Activated CD4-positive, alpha-beta T cell treated with anti-CD3 and anti-CD28 coated beads for 36 hours (primary cell): ENCODE measurements at regions not wholly inside any gene's neighbourhood (a gene's known extent, or its start where the extent isn't known, plus 50 kb on each side); places are given as distances from the start of the nearest gene placed in this dataset.

Experiments
- ATAC-seq: fragments of 200-7000 bp; cut with Tn5 transposase; one replicate; pipeline ENCODE4 v1.10.0; 2021; ENCODE audit warnings: mild to moderate bottlenecking, moderate library complexity
- CTCF ChIA-PET: fragments of 350-600 bp; sonication (Branson Sonifier 250); formaldehyde crosslinking; loops from one replicate; lab custom pipeline; 2021; ENCODE audit warnings: antibody characterized with exemption; lab: Charles Lee
- POLR2A ChIA-PET: fragments of 350-600 bp; sonication (Branson Sonifier 250); formaldehyde crosslinking; loops from one replicate; lab custom pipeline; 2021; ENCODE audit warnings: antibody characterized with exemption, inconsistent platforms; lab: Charles Lee
- DNase-seq: peaks from one replicate; pipeline ENCODE4 v3.0.0-alpha.2; 2020
- H3K27ac Mint-ChIP-seq: one replicate; pipeline ENCODE4 v1.8.0; 2021; ENCODE audit warnings: mixed read lengths
- H3K27me3 Mint-ChIP-seq: one replicate; pipeline ENCODE4 v1.8.0; 2021; ENCODE audit warnings: mixed read lengths
- H3K36me3 Mint-ChIP-seq: one replicate; pipeline ENCODE4 v1.8.0; 2021; ENCODE audit warnings: low read depth, mixed read lengths
- H3K4me1 Mint-ChIP-seq: one replicate; pipeline ENCODE4 v1.8.0; 2021; ENCODE audit warnings: mixed read lengths
- H3K4me3 Mint-ChIP-seq: one replicate; pipeline ENCODE4 v1.8.0; 2021; ENCODE audit warnings: mild to moderate bottlenecking, moderate library complexity, mixed read lengths
- H3K9me3 Mint-ChIP-seq: one replicate; pipeline ENCODE4 v1.8.0; 2021; ENCODE audit warnings: low read depth, mixed read lengths
- intact Hi-C, 2 experiments: fragments of 100-400 bp; cut with DNase I in 1 of 2; cut with micrococcal nuclease in 1 of 2; formaldehyde crosslinking; loops; one replicate each; pipeline versions ENCODE4 v1.14.2 to v1.15.1; 2022 to 2024; cut with DNase I, micrococcal nuclease

DNA sequence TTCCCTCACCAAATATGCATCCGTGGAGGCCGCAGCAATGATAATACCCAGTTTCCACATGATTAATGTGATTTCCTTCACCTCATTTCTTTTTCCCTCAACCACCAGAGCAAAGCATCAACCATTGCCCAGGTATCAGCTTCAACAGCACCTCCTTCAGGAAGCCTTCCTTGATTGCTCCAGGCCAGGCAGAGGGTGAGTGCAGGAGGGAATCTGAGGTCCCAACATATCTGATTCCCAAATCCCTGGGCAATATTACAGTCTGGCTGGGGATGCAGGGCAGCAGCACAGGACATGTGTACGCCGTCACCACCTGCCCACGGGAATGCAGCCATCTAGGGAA is 142.4 kb upstream of the MYCN start:
- no peak overlapping the region for H3K27ac Mint-ChIP-seq
- ATAC-seq = no peak
- H3K4me3 Mint-ChIP-seq = no peak overlapping the region
- H3K27me3 Mint-ChIP-seq = peaks cover 2% of the 10 kb centered on the region
- H3K9me3 Mint-ChIP-seq = no peaks in the 10 kb centered on the region
- intact Hi-C loops = no loop called here
- ChIA-PET POLR2A (no interaction called here), CTCF (interaction anchor here (1.1 kb wide), 1 partner anchor 29 kb away, joined by 6 read pairs; no protein-coding TSS in a partner anchor)
- H3K4me1 Mint-ChIP-seq = no peaks in the 10 kb centered on the region
- no peaks in the 10 kb centered on the region for H3K36me3 Mint-ChIP-seq
- no peak for DNase-seq

DNA sequence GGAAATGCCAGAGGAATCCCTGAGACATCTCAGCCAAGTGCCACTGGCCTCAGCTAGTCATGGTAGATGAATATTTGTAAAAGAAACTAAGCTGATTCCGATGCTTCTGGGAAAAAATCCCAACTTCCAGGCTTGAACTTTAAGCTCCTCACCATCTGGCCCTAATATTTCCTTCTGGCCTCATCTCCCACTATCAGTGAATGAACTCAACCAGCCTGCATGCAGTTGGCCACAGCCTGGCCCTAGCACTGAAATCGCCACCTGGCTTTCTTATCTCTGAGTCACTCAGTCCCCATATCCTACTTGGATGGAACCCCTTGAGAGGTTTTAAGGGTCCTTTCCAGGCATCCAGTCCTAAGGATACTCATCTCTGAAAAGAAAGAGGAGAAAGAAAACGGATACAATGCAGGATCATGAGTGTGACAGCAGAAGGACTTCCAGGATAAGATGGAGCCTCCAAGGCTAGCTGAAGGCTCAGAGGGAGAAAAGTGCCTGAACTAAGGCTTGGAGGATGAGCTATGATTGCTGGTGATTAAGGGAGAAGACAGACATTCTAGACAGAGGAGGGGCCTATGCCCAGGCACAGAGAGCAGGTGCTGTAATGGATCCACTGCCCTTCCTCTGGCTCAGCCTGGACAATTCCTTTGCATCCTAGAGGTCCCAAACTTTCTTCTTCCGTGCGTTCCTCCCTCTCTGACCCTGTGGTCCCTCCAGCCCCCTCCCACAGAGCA is 141.5 kb upstream of the MYCN start:
- no peak for ATAC-seq
- ChIA-PET POLR2A (no interaction called here), CTCF (no interaction called here)
- H3K4me3 Mint-ChIP-seq = no peak overlapping the region
- H3K36me3 Mint-ChIP-seq = no peaks in the 10 kb centered on the region
- no peak overlapping the region for H3K27ac Mint-ChIP-seq
- H3K4me1 Mint-ChIP-seq = no peaks in the 10 kb centered on the region
- no peaks in the 10 kb centered on the region for H3K9me3 Mint-ChIP-seq
- intact Hi-C loops = no loop called here
- no peak for DNase-seq
- peaks cover 2% of the 10 kb centered on the region for H3K27me3 Mint-ChIP-seq

DNA sequence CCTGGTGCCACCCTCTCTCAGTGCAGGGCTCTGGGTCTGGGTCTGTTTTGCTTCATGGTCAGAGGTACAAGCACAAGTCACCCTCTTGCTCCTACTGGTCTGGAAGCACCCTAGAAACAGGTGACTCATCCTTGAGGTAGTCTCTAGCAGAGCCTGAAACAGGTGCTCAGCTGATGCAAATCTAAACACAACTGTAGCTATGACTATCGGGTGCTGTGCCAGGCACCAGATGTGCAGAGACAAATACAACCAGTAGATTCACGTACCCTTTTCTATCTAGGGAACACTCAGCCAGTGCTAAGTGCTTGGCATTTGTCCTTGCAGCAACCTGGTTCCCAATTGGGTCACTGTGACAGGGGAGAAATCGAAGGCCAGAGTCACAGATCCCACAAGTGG is 140.9 kb upstream of the MYCN start:
- peaks cover 2% of the 10 kb centered on the region for H3K27me3 Mint-ChIP-seq
- ChIA-PET POLR2A (no interaction called here), CTCF (no interaction called here)
- H3K36me3 Mint-ChIP-seq = no peaks in the 10 kb centered on the region
- no peak overlapping the region for H3K27ac Mint-ChIP-seq
- DNase-seq (no peak), ATAC-seq (no peak)
- H3K4me1 Mint-ChIP-seq = no peaks in the 10 kb centered on the region
- intact Hi-C loops = no loop called here
- no peaks in the 10 kb centered on the region for H3K9me3 Mint-ChIP-seq
- no peak overlapping the region for H3K4me3 Mint-ChIP-seq

DNA sequence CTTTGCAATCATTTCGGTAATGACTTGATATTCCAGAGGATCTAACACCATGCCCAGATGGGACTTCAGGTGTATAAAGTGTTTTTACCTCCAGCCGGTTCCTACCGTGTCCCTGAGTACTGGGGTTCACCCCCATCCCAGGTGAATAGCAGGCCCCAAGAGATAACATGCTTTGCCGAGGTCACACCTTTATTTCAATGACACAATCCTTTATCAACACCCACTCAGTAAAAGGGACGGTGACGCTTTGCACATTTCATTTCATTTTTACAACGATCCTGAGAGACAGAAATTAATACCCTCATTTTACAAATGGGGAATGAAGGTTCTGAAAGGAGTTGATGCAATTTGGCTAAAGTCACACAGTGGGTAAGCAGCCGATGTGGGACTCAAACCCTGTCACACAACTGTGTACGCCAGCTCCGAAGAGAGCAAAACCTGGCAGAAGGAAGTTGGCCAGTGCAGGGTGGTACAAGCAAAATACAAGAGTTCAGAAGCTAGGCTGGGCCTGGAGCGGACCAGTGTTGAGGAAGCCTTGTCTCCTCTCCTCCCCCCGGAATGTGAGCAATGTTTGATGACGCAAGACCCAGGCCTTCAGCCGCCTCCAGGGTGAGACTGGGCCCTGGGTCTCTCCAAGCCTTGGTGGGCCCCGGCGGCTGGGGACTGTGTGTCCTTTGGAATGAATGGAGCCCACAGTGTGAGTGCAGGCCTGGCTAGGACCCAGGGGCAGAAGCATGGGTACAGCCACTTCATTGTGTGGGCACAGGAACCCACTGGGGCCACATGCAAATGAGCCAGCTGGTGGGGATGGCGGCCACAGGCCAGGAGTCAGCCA is 139.6 kb upstream of the MYCN start:
- no peak for ATAC-seq
- Mint-ChIP-seq H3K4me1 (no peaks in the 10 kb centered on the region), H3K9me3 (no peaks in the 10 kb centered on the region), H3K27ac (no peak overlapping the region), H3K36me3 (no peaks in the 10 kb centered on the region), H3K4me3 (no peak overlapping the region), H3K27me3 (peaks cover 2% of the 10 kb centered on the region)
- no peak for DNase-seq
- intact Hi-C loops = no loop called here
- POLR2A ChIA-PET = no interaction called here
- CTCF ChIA-PET = no interaction called here

DNA sequence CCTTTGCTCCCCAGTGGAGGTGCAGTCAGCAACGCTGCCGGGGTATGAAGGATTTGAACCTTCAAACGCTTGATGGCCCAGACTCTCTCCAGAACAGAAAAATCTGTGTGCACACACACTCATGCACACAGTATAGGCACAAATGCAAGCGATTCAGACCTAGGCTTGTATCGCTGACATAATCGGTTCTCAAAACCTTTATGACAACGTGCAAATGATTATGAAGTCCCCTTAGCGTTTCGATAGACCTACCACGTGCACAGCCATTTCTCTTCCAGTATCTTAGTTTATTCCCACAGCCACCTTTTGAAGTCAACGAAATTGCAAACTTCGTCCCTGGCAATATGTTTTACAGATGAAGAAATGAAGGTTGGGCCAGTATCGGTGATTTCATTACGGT is 138.9 kb upstream of the MYCN start:
- H3K36me3 Mint-ChIP-seq = no peaks in the 10 kb centered on the region
- H3K27me3 Mint-ChIP-seq = no peaks in the 10 kb centered on the region
- H3K9me3 Mint-ChIP-seq = no peaks in the 10 kb centered on the region
- no peak overlapping the region for H3K27ac Mint-ChIP-seq
- ATAC-seq (no peak), DNase-seq (no peak)
- H3K4me3 Mint-ChIP-seq = no peak overlapping the region
- intact Hi-C loops = no loop called here
- CTCF ChIA-PET = no interaction called here
- POLR2A ChIA-PET = no interaction called here
- H3K4me1 Mint-ChIP-seq = no peaks in the 10 kb centered on the region

DNA sequence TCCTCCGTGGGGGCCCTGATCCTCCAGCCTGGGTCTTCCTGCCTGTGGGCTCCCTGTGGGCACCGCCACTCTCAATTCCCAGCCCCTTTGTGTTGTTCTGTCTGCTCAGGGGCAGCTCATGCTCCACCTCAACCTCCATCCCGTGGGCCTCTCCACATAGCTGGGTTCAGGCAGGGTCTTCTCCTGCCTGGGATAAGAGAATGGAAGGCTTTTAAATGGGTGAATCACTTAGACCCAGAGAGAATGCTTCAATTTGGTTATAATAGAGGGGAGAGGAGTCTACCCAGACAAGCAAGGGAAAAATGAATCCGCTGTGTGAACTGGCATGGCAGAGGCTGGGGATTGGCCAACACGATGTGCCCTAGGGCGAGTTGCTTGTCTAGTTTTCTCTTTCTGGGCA is 138.4 kb upstream of the MYCN start:
- H3K27ac Mint-ChIP-seq = no peak overlapping the region
- POLR2A ChIA-PET = no interaction called here
- CTCF ChIA-PET = no interaction called here
- no peaks in the 10 kb centered on the region for H3K27me3 Mint-ChIP-seq
- no peaks in the 10 kb centered on the region for H3K9me3 Mint-ChIP-seq
- no peak for ATAC-seq
- intact Hi-C loops = no loop called here
- no peak for DNase-seq
- H3K4me3 Mint-ChIP-seq = no peak overlapping the region
- no peaks in the 10 kb centered on the region for H3K36me3 Mint-ChIP-seq
- no peaks in the 10 kb centered on the region for H3K4me1 Mint-ChIP-seq

DNA sequence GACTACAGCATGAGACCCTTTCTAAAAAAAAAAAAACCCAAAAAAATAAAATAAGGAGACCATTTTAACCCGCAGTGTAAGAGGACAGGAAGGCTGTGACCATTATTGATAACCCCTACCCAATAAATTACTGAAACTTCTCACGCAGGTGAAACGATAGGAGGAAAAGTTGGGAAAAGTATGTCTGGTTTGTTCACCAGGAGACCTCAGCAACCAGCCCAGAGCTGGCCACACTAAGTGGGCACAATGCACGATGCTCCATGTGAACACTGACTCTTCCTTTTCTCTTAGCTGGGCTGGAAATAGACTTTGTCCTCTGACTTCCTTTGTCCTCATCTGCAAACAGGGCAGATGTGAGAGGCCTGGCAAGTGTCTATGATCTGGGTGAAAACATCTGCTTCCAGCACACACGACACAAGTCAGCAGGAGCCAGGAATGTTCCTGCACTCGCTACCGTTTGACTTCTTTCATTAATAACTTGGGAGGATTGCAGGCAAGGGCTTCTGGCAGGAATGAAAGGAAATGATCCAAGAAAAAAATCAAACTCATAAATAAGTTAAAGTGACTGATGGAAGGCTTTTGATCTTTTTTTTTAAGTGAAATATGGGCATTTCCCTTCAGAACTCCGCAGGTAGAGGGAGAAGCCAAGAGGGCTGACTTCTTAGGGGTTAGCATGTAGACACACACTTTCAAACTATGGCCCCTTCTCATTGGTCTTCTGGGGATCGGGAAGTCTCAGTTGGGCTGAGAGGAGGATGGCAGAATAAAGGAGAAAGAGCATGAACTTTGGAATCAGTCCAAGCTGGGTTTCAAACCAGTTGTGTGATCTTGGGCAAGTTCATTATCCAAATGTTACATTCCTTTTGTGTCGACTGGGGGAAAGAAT is 137.4 kb upstream of the MYCN start:
- POLR2A ChIA-PET = no interaction called here

DNA sequence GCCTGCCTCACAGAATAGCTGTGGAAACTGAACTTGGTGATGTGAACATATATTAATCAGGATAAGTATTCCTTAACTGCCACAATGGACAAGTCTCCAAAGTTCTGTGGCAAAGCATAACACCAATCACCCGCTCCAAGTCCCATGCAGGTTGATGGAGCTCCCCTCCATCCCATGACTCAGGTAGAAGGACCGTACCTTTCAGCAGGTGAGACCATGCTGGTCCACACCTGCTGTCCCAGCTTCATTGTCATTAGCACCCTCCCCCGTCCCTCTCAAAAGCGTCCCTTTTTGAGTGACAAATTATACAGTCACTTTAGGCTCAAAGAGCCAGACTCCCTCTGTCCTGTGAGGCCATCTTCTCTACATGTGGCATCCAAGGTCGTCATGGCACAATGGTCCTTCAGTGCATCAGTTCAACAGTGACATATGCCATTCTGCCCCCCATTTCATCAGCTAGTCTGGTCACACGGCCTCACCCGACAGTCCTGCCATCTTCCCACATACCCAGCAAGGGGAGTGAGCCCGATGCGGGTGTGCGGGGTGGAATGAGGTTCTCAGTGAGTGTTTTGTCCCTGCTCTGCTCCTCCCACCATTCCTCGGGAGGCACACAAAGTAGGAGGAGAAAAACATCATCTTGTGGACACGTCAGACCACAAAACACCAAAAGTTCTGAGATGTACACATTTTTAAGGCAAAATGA is 136.7 kb upstream of the MYCN start:
- no peaks in the 10 kb centered on the region for H3K9me3 Mint-ChIP-seq
- H3K27me3 Mint-ChIP-seq = no peaks in the 10 kb centered on the region
- no peak overlapping the region for H3K4me3 Mint-ChIP-seq
- H3K27ac Mint-ChIP-seq = no peak overlapping the region
- ChIA-PET POLR2A (no interaction called here), CTCF (interaction anchor here (0.8 kb wide), 1 partner anchor 10 kb away, joined by 4 read pairs; no protein-coding TSS in a partner anchor)
- no peaks in the 10 kb centered on the region for H3K36me3 Mint-ChIP-seq
- H3K4me1 Mint-ChIP-seq = no peaks in the 10 kb centered on the region
- intact Hi-C loops = no loop called here
- ATAC-seq = no peak
- no peak for DNase-seq

More for the DNA sequence above, 137.4 kb upstream of the MYCN start:
- CTCF ChIA-PET = interaction anchor here (0.6 to 0.8 kb wide), 2 partner anchors 11 to 915 kb away, joined by 4 to 5 read pairs; no protein-coding TSS in a partner anchor
- ATAC-seq = no peak
- Mint-ChIP-seq H3K36me3 (no peaks in the 10 kb centered on the region), H3K9me3 (no peaks in the 10 kb centered on the region), H3K27me3 (no peaks in the 10 kb centered on the region), H3K4me3 (no peak overlapping the region), H3K27ac (no peak overlapping the region), H3K4me1 (no peaks in the 10 kb centered on the region)
- no peak for DNase-seq
- intact Hi-C loops = no loop called here

DNA sequence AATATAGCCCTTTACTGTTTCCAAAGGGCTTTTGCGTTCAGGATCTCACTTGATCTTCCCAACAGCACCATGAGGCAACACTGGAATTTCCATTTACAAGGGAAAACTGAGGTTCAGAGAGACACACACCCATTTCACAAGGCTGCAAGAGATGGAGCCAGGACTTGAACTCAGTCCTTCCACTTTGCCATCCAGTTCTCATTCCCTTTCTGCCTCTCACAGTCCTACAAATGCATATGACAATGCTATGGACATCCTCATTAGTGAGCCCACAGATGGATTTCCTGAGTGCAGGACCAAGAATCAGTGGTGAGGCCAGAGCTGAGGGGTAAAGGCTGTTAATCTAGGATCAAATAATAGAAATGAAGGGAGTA is 136.1 kb upstream of the MYCN start:
- POLR2A ChIA-PET = no interaction called here
- intact Hi-C loops = no loop called here
- CTCF ChIA-PET = no interaction called here
- ATAC-seq = no peak
- Mint-ChIP-seq H3K9me3 (no peaks in the 10 kb centered on the region), H3K36me3 (no peaks in the 10 kb centered on the region), H3K4me1 (no peaks in the 10 kb centered on the region), H3K4me3 (no peak overlapping the region), H3K27ac (no peak overlapping the region), H3K27me3 (no peaks in the 10 kb centered on the region)
- DNase-seq = no peak

DNA sequence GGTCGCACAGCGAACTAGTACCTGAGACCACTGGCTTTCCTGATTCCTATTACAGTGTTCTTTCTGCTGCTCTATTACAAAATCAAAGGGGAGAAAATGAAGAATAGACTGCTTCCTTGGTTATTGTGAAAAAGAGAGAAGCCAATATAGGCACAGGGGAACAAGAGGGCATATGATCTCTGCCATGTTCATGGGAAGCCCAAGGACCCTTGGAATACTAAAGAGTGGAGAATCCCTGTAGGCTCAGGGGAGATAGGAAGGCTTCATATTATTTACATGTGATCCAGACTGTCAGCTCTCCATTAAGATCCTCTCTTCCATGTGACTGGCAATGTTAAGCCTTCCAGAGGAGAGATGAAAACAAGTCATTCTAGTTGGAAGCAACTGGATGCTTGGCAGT is 135.7 kb upstream of the MYCN start:
- H3K27ac Mint-ChIP-seq = no peak overlapping the region
- intact Hi-C loops = no loop called here
- no peaks in the 10 kb centered on the region for H3K4me1 Mint-ChIP-seq
- H3K36me3 Mint-ChIP-seq = no peaks in the 10 kb centered on the region
- POLR2A ChIA-PET = no interaction called here
- no peak overlapping the region for H3K4me3 Mint-ChIP-seq
- H3K27me3 Mint-ChIP-seq = no peaks in the 10 kb centered on the region
- no peak for DNase-seq
- CTCF ChIA-PET = no interaction called here
- no peaks in the 10 kb centered on the region for H3K9me3 Mint-ChIP-seq
- ATAC-seq = no peak

DNA sequence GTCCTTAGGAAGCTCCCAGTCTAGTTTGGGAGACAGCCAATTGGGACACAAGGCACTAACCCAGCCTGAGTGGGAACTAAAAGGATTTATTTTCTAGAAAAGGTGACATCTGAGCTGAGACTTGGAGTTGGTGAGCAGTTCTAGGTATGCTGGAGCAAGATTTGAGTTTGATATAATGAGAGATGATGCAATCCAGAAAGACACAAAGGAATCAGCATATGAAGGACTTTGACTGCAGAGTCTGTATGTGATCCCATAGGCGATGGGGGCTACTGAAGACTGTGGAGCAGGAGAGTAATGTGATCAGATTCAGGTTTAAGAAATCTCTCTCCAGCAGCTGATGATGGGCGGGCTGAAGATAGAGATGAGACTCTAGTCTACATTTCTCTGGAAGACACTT is 135.1 kb upstream of the MYCN start:
- H3K4me1 Mint-ChIP-seq = no peaks in the 10 kb centered on the region
- no peak for ATAC-seq
- no peaks in the 10 kb centered on the region for H3K9me3 Mint-ChIP-seq
- intact Hi-C loops = no loop called here
- H3K27ac Mint-ChIP-seq = no peak overlapping the region
- no peak for DNase-seq
- no peak overlapping the region for H3K4me3 Mint-ChIP-seq
- H3K27me3 Mint-ChIP-seq = no peaks in the 10 kb centered on the region
- H3K36me3 Mint-ChIP-seq = no peaks in the 10 kb centered on the region
- ChIA-PET POLR2A (no interaction called here), CTCF (no interaction called here)
